OCI-LY1 (cell line): ENCODE measurements at regions not wholly inside any gene's neighbourhood (a gene's known extent, or its start where the extent isn't known, plus 50 kb on each side); places are given as distances from the start of the nearest gene placed in this dataset.

Experiments
- H2AFZ ChIP-seq: fragments of 200-600 bp; sonication (generic), shearing (Covaris generic); 2 replicates; pipeline ENCODE4 v1.6.0; 2014; ENCODE audit warnings: antibody characterized with exemption, mild to moderate bottlenecking, low read length
- H3F3A ChIP-seq: fragments of 200-600 bp; sonication (generic), shearing (Covaris generic); 2 replicates; pipeline ENCODE4 v1.6.0; 2014; ENCODE audit warnings: mild to moderate bottlenecking, antibody characterized with exemption, low read length, moderate library complexity; ENCODE audit not compliant: insufficient read depth
- H3K27ac ChIP-seq: fragments of 200-600 bp; sonication (generic); 2 replicates; pipeline ENCODE4 v1.5.1; 2014; ENCODE audit warnings: low read length, mixed run types, mild to moderate bottlenecking, low read depth; ENCODE audit not compliant: poor library complexity, severe bottlenecking
- H3K27me3 ChIP-seq: fragments of 200-600 bp; sonication (generic); 2 replicates; pipeline ENCODE4 v1.6.0; 2014; ENCODE audit warnings: antibody characterized with exemption, mild to moderate bottlenecking, low read length, moderate library complexity; ENCODE audit not compliant: insufficient read depth
- H3K36me3 ChIP-seq: fragments of 200-600 bp; sonication (generic); 2 replicates; pipeline ENCODE4 v1.6.1; 2014; ENCODE audit warnings: mild to moderate bottlenecking, antibody characterized with exemption, low read length, moderate library complexity, mixed read lengths; ENCODE audit not compliant: insufficient read depth
- H3K4me1 ChIP-seq: fragments of 200-600 bp; sonication (generic); 2 replicates; pipeline ENCODE4 v1.5.1; 2014; ENCODE audit warnings: mild to moderate bottlenecking, low read length, moderate library complexity; ENCODE audit not compliant: insufficient read depth, severe bottlenecking
- H3K4me2 ChIP-seq: fragments of 200-600 bp; sonication (generic), shearing (Covaris generic); 2 replicates; pipeline ENCODE4 v1.6.1; 2014; ENCODE audit warnings: low read length
- H3K4me3 ChIP-seq: fragments of 200-600 bp; sonication (generic); 2 replicates; pipeline ENCODE4 v1.5.1; 2014; ENCODE audit warnings: low read length, low read depth, mild to moderate bottlenecking, mixed read lengths; ENCODE audit not compliant: poor library complexity, severe bottlenecking
- H3K79me2 ChIP-seq: fragments of 200-600 bp; shearing (Covaris generic); 2 replicates; pipeline ENCODE4 v1.6.1; 2016; ENCODE audit warnings: mixed run types, low read length, mixed read lengths; ENCODE audit not compliant: insufficient read depth
- H3K9ac ChIP-seq: fragments of 200-600 bp; sonication (generic), shearing (Covaris generic); 2 replicates; pipeline ENCODE4 v1.6.1; 2014; ENCODE audit warnings: mild to moderate bottlenecking, low read length, mixed read lengths
- H3K9me2 ChIP-seq: fragments of 200-600 bp; sonication (generic), shearing (Covaris generic); 2 replicates; pipeline ENCODE4 v1.6.1; 2014; ENCODE audit warnings: low read depth, mild to moderate bottlenecking, low read length, mixed read lengths
- H3K9me3 ChIP-seq: fragments of 200-600 bp; shearing (Covaris generic); 2 replicates; pipeline ENCODE4 v1.6.1; 2014; ENCODE audit warnings: low read length, mixed read lengths
- H4K20me1 ChIP-seq: fragments of 200-600 bp; sonication (generic), shearing (Covaris generic); 2 replicates; pipeline ENCODE4 v1.6.0; 2016; ENCODE audit warnings: mild to moderate bottlenecking, low read length; ENCODE audit not compliant: insufficient read depth
- CTCF ChIP-seq: fragments of 200-600 bp; sonication (generic), shearing (Covaris generic); IDR thresholded peaks from 2 replicates; pipeline ENCODE4 v1.5.1; 2017; ENCODE audit warnings: mild to moderate bottlenecking, antibody characterized with exemption, low read length, moderate library complexity, mixed read lengths
- EZH2 ChIP-seq: fragments of 200-600 bp; sonication (generic), shearing (Covaris generic); IDR thresholded peaks from 2 replicates; pipeline ENCODE4 v1.8.0; 2017; ENCODE audit warnings: borderline replicate concordance, mixed run types, mild to moderate bottlenecking, antibody characterized with exemption, low read length, moderate library complexity, mixed read lengths

GRCh38 chr1:25145775-25146393 is 86.4 kb downstream of the SYF2 start:
- no peak overlapping the region for H2AFZ ChIP-seq
- H3K4me2 ChIP-seq, result 0 out of 2 replicates have a peak overlapping the region, but pooled peaks have one; percentile 35
- no peak overlapping the region for H3K27ac ChIP-seq

GRCh38 chr1:25140073-25140797 is 92.1 kb downstream of the SYF2 start:
- 0 out of 2 replicates have a peak, but pooled peaks cover 5% of the 10 kb centered on the region for H3K27me3 ChIP-seq
- no peak overlapping the region for H3K4me3 ChIP-seq
- H3K9me2 ChIP-seq, result no peaks in the 10 kb centered on the region
- H2AFZ ChIP-seq, result no peak overlapping the region
- TF ChIP-seq CTCF, result no peak
- TF ChIP-seq EZH2, result no peak
- no peaks in the 10 kb centered on the region for H4K20me1 ChIP-seq
- H3K4me2 ChIP-seq, result no peak overlapping the region
- no peaks in the 10 kb centered on the region for H3K36me3 ChIP-seq
- H3F3A ChIP-seq, result no peaks in the 10 kb centered on the region
- H3K27ac ChIP-seq, result no peak overlapping the region
- no peaks in the 10 kb centered on the region for H3K9me3 ChIP-seq
- no peaks in the 10 kb centered on the region for H3K4me1 ChIP-seq
- no peak overlapping the region for H3K9ac ChIP-seq
- no peaks in the 10 kb centered on the region for H3K79me2 ChIP-seq

More at GRCh38 chr1:25145775-25146393, 86.4 kb downstream of the SYF2 start:
- Histone ChIP-seq H3K4me1 (peaks cover 8% of the 10 kb centered on the region), H4K20me1 (no peaks in the 10 kb centered on the region), H3K27me3 (peaks cover 3% of the 10 kb centered on the region; the same call in 1 of the 2 replicates), H3F3A (no peaks in the 10 kb centered on the region), H3K9me3 (no peaks in the 10 kb centered on the region), H3K36me3 (no peaks in the 10 kb centered on the region), H3K9me2 (no peaks in the 10 kb centered on the region), H3K79me2 (no peaks in the 10 kb centered on the region), H3K9ac (no peak overlapping the region), H3K4me3 (no peak overlapping the region)
- TF ChIP-seq EZH2 (no peak), CTCF (no peak)

- Histone ChIP-seq H3K4me3 (no peak overlapping the region), H3K4me1 (no peaks in the 10 kb centered on the region), H3K9me3 (no peaks in the 10 kb centered on the region), H3K27ac (no peak overlapping the region), H3K79me2 (no peaks in the 10 kb centered on the region), H3K27me3 (peaks cover 5% of the 10 kb centered on the region; the same call in 1 of the 2 replicates), H4K20me1 (no peaks in the 10 kb centered on the region), H3F3A (no peaks in the 10 kb centered on the region), H3K9ac (no peak overlapping the region), H2AFZ (no peak overlapping the region), H3K9me2 (no peaks in the 10 kb centered on the region), H3K36me3 (no peaks in the 10 kb centered on the region), H3K4me2 (no peak overlapping the region)
- TF ChIP-seq CTCF, result no peak
- TF ChIP-seq EZH2, result no peak
Observed at GRCh38 chr1:25137521-25138395, 94.5 kb downstream of the SYF2 start.
